ENCODE measurements at regions not wholly inside any gene's neighbourhood (a gene's known extent, or its start where the extent isn't known, plus 50 kb on each side); places are given as distances from the start of the nearest gene placed in this dataset.

DNA sequence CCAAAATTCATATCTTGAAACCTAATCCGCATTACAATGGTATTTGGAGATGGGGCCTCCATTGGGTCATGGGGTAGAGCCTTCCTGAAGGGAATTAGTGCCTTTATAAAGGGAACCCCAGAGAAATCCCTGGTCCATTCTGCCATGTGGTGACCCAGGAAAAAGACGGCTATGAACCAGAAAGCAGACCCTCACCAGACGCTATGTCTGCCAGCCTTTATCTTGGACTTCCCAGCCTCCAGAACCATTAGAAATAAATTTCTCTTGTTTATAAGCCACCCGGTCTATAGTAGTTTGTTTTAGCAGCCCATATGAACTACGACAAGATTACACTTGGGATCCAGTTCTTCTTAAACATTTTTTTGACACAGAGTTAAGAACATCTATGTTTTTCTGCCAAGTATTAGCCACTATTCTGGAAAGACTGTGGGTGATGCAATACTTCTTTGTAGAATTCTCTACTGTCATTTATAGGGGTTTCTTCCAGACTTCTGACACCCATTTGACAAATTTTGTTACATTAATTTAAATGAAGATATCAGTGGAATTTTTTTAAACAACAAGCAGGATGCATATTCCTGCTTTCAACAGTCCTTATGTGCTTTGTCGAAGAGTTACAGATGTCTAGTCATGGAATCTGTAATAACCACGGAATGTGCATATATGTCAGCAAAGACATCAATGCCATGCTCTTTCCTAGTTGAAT, 572.4 kb downstream of the NR2F1-AS1 start:
- TF ChIP-seq, protein P1, sequence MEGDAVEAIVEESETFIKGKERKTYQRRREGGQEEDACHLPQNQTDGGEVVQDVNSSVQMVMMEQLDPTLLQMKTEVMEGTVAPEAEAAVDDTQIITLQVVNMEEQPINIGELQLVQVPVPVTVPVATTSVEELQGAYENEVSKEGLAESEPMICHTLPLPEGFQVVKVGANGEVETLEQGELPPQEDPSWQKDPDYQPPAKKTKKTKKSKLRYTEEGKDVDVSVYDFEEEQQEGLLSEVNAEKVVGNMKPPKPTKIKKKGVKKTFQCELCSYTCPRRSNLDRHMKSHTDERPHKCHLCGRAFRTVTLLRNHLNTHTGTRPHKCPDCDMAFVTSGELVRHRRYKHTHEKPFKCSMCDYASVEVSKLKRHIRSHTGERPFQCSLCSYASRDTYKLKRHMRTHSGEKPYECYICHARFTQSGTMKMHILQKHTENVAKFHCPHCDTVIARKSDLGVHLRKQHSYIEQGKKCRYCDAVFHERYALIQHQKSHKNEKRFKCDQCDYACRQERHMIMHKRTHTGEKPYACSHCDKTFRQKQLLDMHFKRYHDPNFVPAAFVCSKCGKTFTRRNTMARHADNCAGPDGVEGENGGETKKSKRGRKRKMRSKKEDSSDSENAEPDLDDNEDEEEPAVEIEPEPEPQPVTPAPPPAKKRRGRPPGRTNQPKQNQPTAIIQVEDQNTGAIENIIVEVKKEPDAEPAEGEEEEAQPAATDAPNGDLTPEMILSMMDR (IDR thresholded peaks at IDR 0.05): no peak
- TF ChIP-seq EP300 (IDR thresholded peaks at IDR 0.05; ENCODE audit: low read depth) (no peak), POLR2A (IDR thresholded peaks at IDR 0.05) (no peak), POLR2AphosphoS5 (IDR thresholded peaks at IDR 0.05) (no peak)
